Mesenchymal stem cell (in vitro differentiated cells and primary cell): ENCODE measurements at regions not wholly inside any gene's neighbourhood (a gene's known extent, or its start where the extent isn't known, plus 50 kb on each side); places are given as distances from the start of the nearest gene placed in this dataset. TPM values are rescaled to one million over a fixed set of nuclear protein-coding genes. Genes with fewer than 3 reads are reported as not detected.

Experiments
- DNase-seq: peaks from one replicate; pipeline ENCODE4 v3.0.0-alpha.2; 2013
- H2AFZ ChIP-seq: one replicate; pipeline ENCODE4 v1.6.1; 2013; ENCODE audit warnings: low read depth, mild to moderate bottlenecking, control low read depth, inconsistent platforms, low read length, moderate library complexity
- H2AK5ac ChIP-seq: 2 replicates; pipeline ENCODE4 v1.6.1; 2013; ENCODE audit warnings: low read length, moderate library complexity, mild to moderate bottlenecking, inconsistent platforms; ENCODE audit not compliant: severe bottlenecking
- H2BK120ac ChIP-seq: one replicate; pipeline ENCODE4 v1.6.1; 2013; ENCODE audit warnings: low read depth, mild to moderate bottlenecking, inconsistent platforms, low read length, moderate library complexity
- H2BK12ac ChIP-seq, 2 experiments: one replicate each; pipeline ENCODE4 v1.6.1; 2013; ENCODE audit warnings: inconsistent platforms in 2 of 2, low read length in 2 of 2, mild to moderate bottlenecking in 2 of 2, moderate library complexity in 2 of 2, control low read depth in 1 of 2
- H2BK15ac ChIP-seq: one replicate; pipeline ENCODE4 v1.6.1; 2013; ENCODE audit warnings: mild to moderate bottlenecking, low read depth, inconsistent platforms; ENCODE audit not compliant: poor library complexity, severe bottlenecking
- H2BK5ac ChIP-seq: 2 replicates; pipeline ENCODE4 v1.6.1; 2013; ENCODE audit warnings: low read depth, mild to moderate bottlenecking, low read length, control low read depth, inconsistent platforms; ENCODE audit not compliant: poor library complexity, severe bottlenecking
- H3K14ac ChIP-seq, 2 experiments: one replicate each; pipeline ENCODE4 v1.6.1; 2013; ENCODE audit warnings: inconsistent platforms in 2 of 2, low read length in 2 of 2, control low read depth in 1 of 2, mild to moderate bottlenecking in 1 of 2, moderate library complexity in 1 of 2
- H3K18ac ChIP-seq, 2 experiments: one replicate each; pipeline ENCODE4 v1.6.1; 2013; ENCODE audit warnings: inconsistent platforms in 2 of 2, low read length in 2 of 2, control low read depth in 1 of 2, low read depth in 1 of 2, mild to moderate bottlenecking in 1 of 2
- H3K23ac ChIP-seq, 2 experiments: one replicate each; pipeline ENCODE4 v1.6.1; 2013; ENCODE audit warnings: inconsistent platforms in 2 of 2, low read length in 2 of 2, mild to moderate bottlenecking in 2 of 2, moderate library complexity in 2 of 2, control low read depth in 1 of 2
- H3K27ac ChIP-seq: 2 replicates; pipeline ENCODE4 v1.5.1; 2013; ENCODE audit warnings: mild to moderate bottlenecking, moderate library complexity, low read length, control low read depth, inconsistent platforms; ENCODE audit not compliant: poor library complexity, severe bottlenecking
- H3K27me3 ChIP-seq, 2 experiments: 2 replicates each; pipeline versions ENCODE4 v1.6.1 to v1.7.0; 2013; ENCODE audit warnings: low read length in 2 of 2, mild to moderate bottlenecking in 2 of 2, moderate library complexity in 2 of 2, control low read depth in 1 of 2, inconsistent platforms in 1 of 2; ENCODE audit not compliant: control insufficient read depth in 1 of 2, insufficient read depth in 1 of 2
- H3K36me3 ChIP-seq, 2 experiments: 2 replicates each; pipeline versions ENCODE4 v1.6.1 to v1.7.0; 2013; ENCODE audit warnings: low read length in 2 of 2, control low read depth in 1 of 2, inconsistent platforms in 1 of 2, low read depth in 1 of 2, mild to moderate bottlenecking in 1 of 2; ENCODE audit not compliant: insufficient read depth in 2 of 2, control insufficient read depth in 1 of 2
- H3K4ac ChIP-seq, 2 experiments: one replicate each; pipeline ENCODE4 v1.6.1; 2013; ENCODE audit warnings: inconsistent platforms in 2 of 2, low read length in 2 of 2, mild to moderate bottlenecking in 2 of 2, moderate library complexity in 2 of 2, control low read depth in 1 of 2, low read depth in 1 of 2
- H3K4me1 ChIP-seq: 2 replicates; pipeline ENCODE4 v1.6.1; 2013; ENCODE audit warnings: low read depth, low read length, control low read depth; ENCODE audit not compliant: control insufficient read depth, insufficient read depth
- H3K4me2 ChIP-seq: 2 replicates; pipeline ENCODE4 v1.6.1; 2013; ENCODE audit warnings: low read length, mild to moderate bottlenecking, inconsistent platforms; ENCODE audit not compliant: poor library complexity, severe bottlenecking
- H3K4me3 ChIP-seq, 2 experiments: 2 replicates each; pipeline versions ENCODE4 v1.5.1 to v1.7.0; 2013; ENCODE audit warnings: low read length in 2 of 2, mild to moderate bottlenecking in 2 of 2, control low read depth in 1 of 2, low read depth in 1 of 2; ENCODE audit not compliant: insufficient read depth in 1 of 2
- H3K79me1 ChIP-seq: replicated peaks from 2 replicates; pipeline ENCODE4 v1.6.1; 2013; ENCODE audit warnings: mild to moderate bottlenecking, control low read depth, low read length, inconsistent platforms; ENCODE audit not compliant: poor library complexity, severe bottlenecking
- H3K9ac ChIP-seq: 2 replicates; pipeline ENCODE4 v1.7.0; 2013; ENCODE audit warnings: mild to moderate bottlenecking, low read length, moderate library complexity
- H3K9me3 ChIP-seq: 2 replicates; pipeline ENCODE4 v1.7.0; 2013; ENCODE audit warnings: mild to moderate bottlenecking, low read length; ENCODE audit not compliant: control insufficient read depth
- H4K8ac ChIP-seq: one replicate; pipeline ENCODE4 v1.6.1; 2013; ENCODE audit warnings: inconsistent platforms, mild to moderate bottlenecking, low read length, moderate library complexity
- H4K91ac ChIP-seq: one replicate; pipeline ENCODE4 v1.6.1; 2013; ENCODE audit warnings: mild to moderate bottlenecking, low read length, inconsistent platforms
- WGBS: methylation state at CpG from one replicate; pipeline ENCODE4 v1.1.7; 2013; ENCODE audit warnings: mixed read lengths; 5-methylcytosine and 5-hydroxymethylcytosine counted together
- small RNA-seq: library from polyadenylated mRNA; stranded (forward); fragments of <200 nt; extraction: miRNeasy Mini kit (QIAGEN cat#:217004); gene quantifications from one replicate; pipeline ENCODE3, GENCODE V24; 2013; ENCODE audit warnings: low read depth

DNA sequence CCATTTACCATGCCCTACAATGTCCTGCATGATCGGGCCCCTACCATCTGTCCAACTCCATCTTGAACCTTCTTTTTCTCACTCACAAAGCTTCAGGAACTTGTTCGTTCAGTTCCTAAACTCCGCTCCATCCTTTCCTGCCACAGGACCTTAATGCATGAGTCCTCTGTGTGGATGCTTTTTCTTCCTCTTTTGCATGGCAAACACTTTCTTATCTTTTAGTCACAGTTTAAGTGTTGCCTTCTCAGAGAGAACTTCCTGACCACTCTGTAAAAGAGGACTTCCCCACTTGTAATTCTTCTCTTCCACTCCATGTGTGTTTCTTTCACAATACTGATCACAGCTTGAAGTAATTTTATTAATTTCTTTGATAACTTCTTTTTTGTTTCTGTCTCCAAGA, 54.4 kb upstream of the ETV6 start:
- Histone ChIP-seq H3K4me1 (no peaks in the 10 kb centered on the region), H3K4me2 (no peak overlapping the region), H2AFZ (no peak overlapping the region), H3K4me3 (no peak overlapping the region), H3K79me1 (no peaks in the 10 kb centered on the region), H2BK120ac (no peak overlapping the region), H2AK5ac (no peak overlapping the region), H3K27me3 (no peaks in the 10 kb centered on the region), H3K4ac (no peak overlapping the region), H4K91ac (no peak overlapping the region), H3K27ac (no peak overlapping the region), H4K8ac (no peak overlapping the region), H3K18ac (no peak overlapping the region), H3K23ac (no peak overlapping the region), H2BK12ac (no peak overlapping the region), H2BK15ac (no peak overlapping the region), H3K14ac (no peak overlapping the region), H3K9ac (no peak overlapping the region), H2BK5ac (no peak overlapping the region), H3K36me3 (no peaks in the 10 kb centered on the region), H3K9me3 (no peaks in the 10 kb centered on the region)
- DNase-seq = no peak
- WGBS = 96% methylated on average over 2 of the region's 3 CpGs

- Histone ChIP-seq H3K79me1 (no peaks in the 10 kb centered on the region), H2AK5ac (no peak overlapping the region), H3K23ac (no peak overlapping the region), H3K9me3 (no peaks in the 10 kb centered on the region), H4K91ac (no peak overlapping the region), H2BK5ac (no peak overlapping the region), H3K4me1 (no peaks in the 10 kb centered on the region), H3K14ac (no peak overlapping the region), H4K8ac (no peak overlapping the region), H3K18ac (no peak overlapping the region), H3K9ac (no peak overlapping the region), H3K36me3 (no peaks in the 10 kb centered on the region), H3K4me2 (no peak overlapping the region), H3K27ac (no peak overlapping the region), H3K4ac (no peak overlapping the region), H3K27me3 (no peaks in the 10 kb centered on the region), H3K4me3 (no peak overlapping the region), H2BK120ac (no peak overlapping the region), H2AFZ (no peak overlapping the region), H2BK12ac (no peak overlapping the region), H2BK15ac (no peak overlapping the region)
- no peak for DNase-seq
- WGBS = no CpG with 5 or more reads among the region's 1 CpG
Observed at GRCh38 chr12:11596141-11596540, 53.3 kb upstream of the ETV6 start.

GRCh38 chr12:11598900-11599299, 50.6 kb upstream of the ETV6 start:
- no peak overlapping the region for H2BK5ac ChIP-seq
- H2BK15ac ChIP-seq = no peak overlapping the region
- no peaks in the 10 kb centered on the region for H3K4me1 ChIP-seq
- no peak overlapping the region for H3K27ac ChIP-seq
- no peak overlapping the region for H3K18ac ChIP-seq
- H3K9me3 ChIP-seq = no peaks in the 10 kb centered on the region
- H3K9ac ChIP-seq = no peak overlapping the region
- H3K4me3 ChIP-seq = no peak overlapping the region
- peak overlapping the region in 1 of 2 experiments; percentile 63 for H2BK12ac ChIP-seq
- H3K27me3 ChIP-seq = no peaks in the 10 kb centered on the region
- DNase-seq = no peak
- H3K23ac ChIP-seq = no peak overlapping the region
- no peak overlapping the region for H2BK120ac ChIP-seq
- H3K79me1 ChIP-seq = no peaks in the 10 kb centered on the region
- 97% methylated on average over 7 of the region's 7 CpGs for WGBS
- H4K8ac ChIP-seq = no peak overlapping the region
- H2AFZ ChIP-seq = no peak overlapping the region
- H3K14ac ChIP-seq = no peak overlapping the region
- H3K4ac ChIP-seq = no peak overlapping the region
- H3K36me3 ChIP-seq = no peaks in the 10 kb centered on the region
- no peak overlapping the region for H4K91ac ChIP-seq
- no peak overlapping the region for H3K4me2 ChIP-seq
- H2AK5ac ChIP-seq = no peak overlapping the region

Small RNA genes in the stretch of these regions (small RNA-seq; reads per million reads assigned to genes)
- not detected for gene AC007450.3
- gene HIGD1AP8 = not detected
- gene RNU7-60P = not detected
